GM12878 (cell line): ENCODE measurements at regions not wholly inside any gene's neighbourhood (a gene's known extent, or its start where the extent isn't known, plus 50 kb on each side); places are given as distances from the start of the nearest gene placed in this dataset.

Experiments
- ATAC-seq: fragments of 200-7000 bp; cut with Tn5 transposase; 3 replicates; pipeline ENCODE4 v1.9.1; 2020; ENCODE audit warnings: mild to moderate bottlenecking, moderate library complexity
- BruUV-seq: library from RNA; stranded (reverse); fragments of 400-500 nt; replicated peaks from 2 replicates; lab custom pipeline; 2021; lab: Mats Ljungman, UMichigan
- CTCF ChIA-PET: fragments of 300-600 bp; sonication (Branson Sonifier 250); formaldehyde crosslinking; extraction: SDS; loops from one replicate; lab custom pipeline; 2021; ENCODE audit warnings: inconsistent platforms; lab: Yijun Ruan, JAX
- POLR2A ChIA-PET: fragments of 350-600 bp; formaldehyde crosslinking; extraction: SDS; loops from one replicate; lab custom pipeline; 2021; ENCODE audit warnings: inconsistent platforms; lab: Charles Lee
- RAD21 ChIA-PET: fragments of 300-600 bp; sonication (Branson Sonifier 250); formaldehyde crosslinking; loops from one replicate; lab custom pipeline; 2023; ENCODE audit warnings: antibody characterized with exemption; ENCODE audit not compliant: unreplicated experiment; lab: Charles Lee
- SMC1A ChIA-PET: fragments of 300-600 bp; sonication (Branson Sonifier 250); formaldehyde crosslinking; loops from one replicate; lab custom pipeline; 2023; ENCODE audit not compliant: unreplicated experiment, uncharacterized antibody; lab: Charles Lee
- DNase-seq: peaks from one replicate; pipeline ENCODE4 v3.0.0-alpha.2; 2011; ENCODE audit warnings: low read depth, low spot score
- FAIRE-seq: peaks from 3 replicates; lab custom pipeline; 2011; peaks lifted over from hg19 to GRCh38; lab: Jason Lieb, UNC
- H2AFZ ChIP-seq: 2 replicates; pipeline ENCODE4 v1.6.0; 2011; ENCODE audit warnings: low read depth, low read length, control low read depth; ENCODE audit not compliant: control insufficient read depth
- H3K27ac ChIP-seq: 2 replicates; pipeline ENCODE4 v1.5.1; 2011; ENCODE audit warnings: control low read depth; ENCODE audit not compliant: control insufficient read depth, insufficient read depth
- H3K27me3 ChIP-seq, 2 experiments: replicated peaks in 1 of 2; 2 replicates each; pipeline versions ENCODE4 v1.6.0 to v1.6.1; 2011; ENCODE audit warnings: low read length in 1 of 2; ENCODE audit not compliant: control insufficient read depth in 2 of 2, insufficient read depth in 2 of 2
- H3K36me3 ChIP-seq, 2 experiments: 2 replicates each; pipeline ENCODE4 v1.5.1; 2011; ENCODE audit warnings: low read length in 1 of 2; ENCODE audit not compliant: control insufficient read depth in 2 of 2, insufficient read depth in 2 of 2
- H3K4me1 ChIP-seq: 2 replicates; pipeline ENCODE4 v1.6.1; 2011; ENCODE audit warnings: mild to moderate bottlenecking, low read length, moderate library complexity, mixed read lengths; ENCODE audit not compliant: control insufficient read depth, insufficient read depth
- H3K4me2 ChIP-seq: 2 replicates; pipeline ENCODE4 v1.6.0; 2011; ENCODE audit warnings: control low read depth; ENCODE audit not compliant: control insufficient read depth, insufficient read depth
- H3K4me3 ChIP-seq: fragments of 200-600 bp; sonication (generic); 2 replicates; pipeline ENCODE4 v1.5.1; 2016
- H3K79me2 ChIP-seq: 2 replicates; pipeline ENCODE4 v1.6.0; 2011; ENCODE audit warnings: low read length; ENCODE audit not compliant: control insufficient read depth, insufficient read depth
- H3K9ac ChIP-seq: 2 replicates; pipeline ENCODE4 v1.8.0; 2011; ENCODE audit warnings: low read length, control low read depth, mixed read lengths; ENCODE audit not compliant: control insufficient read depth, insufficient read depth
- H3K9me3 ChIP-seq: replicated peaks from 3 replicates; pipeline ENCODE4 v1.5.1; 2011; ENCODE audit warnings: mild to moderate bottlenecking, low read length; ENCODE audit not compliant: control insufficient read depth, insufficient read depth
- H4K20me1 ChIP-seq: 2 replicates; pipeline ENCODE4 v1.6.0; 2011; ENCODE audit not compliant: control insufficient read depth, insufficient read depth
- EZH2 ChIP-seq: IDR thresholded peaks from 2 replicates; pipeline ENCODE4 v1.6.1; 2012; ENCODE audit warnings: low read depth, mild to moderate bottlenecking, control low read depth, inconsistent platforms, low read length, borderline replicate concordance; ENCODE audit not compliant: control insufficient read depth
- IRF4 ChIP-seq: IDR thresholded peaks from 2 replicates; pipeline ENCODE4 v1.6.1; 2011; ENCODE audit warnings: low read depth, low read length
- NR2F1 ChIP-seq: fragments of 450-650 bp; conservative IDR thresholded peaks from 2 replicates; pipeline ENCODE4 v1.6.1; 2017; ENCODE audit warnings: mild to moderate bottlenecking
- POLR2AphosphoS2 ChIP-seq: IDR thresholded peaks from 2 replicates; pipeline ENCODE4 v1.6.1; 2011; ENCODE audit warnings: low read depth, mild to moderate bottlenecking, low read length, improper control_type of control experiment, moderate library complexity
- RELB ChIP-seq: fragments of 450-650 bp; IDR thresholded peaks from 2 replicates; pipeline ENCODE4 v1.6.1; 2017; ENCODE audit warnings: low read depth, mild to moderate bottlenecking, moderate library complexity
- SMAD5 ChIP-seq: IDR thresholded peaks from 2 replicates; pipeline ENCODE4 v1.6.1; 2016; ENCODE audit warnings: antibody characterized with exemption, low read depth
- SMC3 ChIP-seq: IDR thresholded peaks from 2 replicates; pipeline ENCODE4 v1.6.1; 2011; ENCODE audit warnings: low read length, improper control_type of control experiment, borderline replicate concordance
- SUPT20H ChIP-seq: IDR thresholded peaks from 2 replicates; pipeline ENCODE4 v1.6.1; 2011; ENCODE audit warnings: low read depth, mild to moderate bottlenecking, low read length, moderate library complexity, borderline replicate concordance; ENCODE audit not compliant: control insufficient read depth
- TARDBP ChIP-seq: IDR thresholded peaks from 2 replicates; pipeline ENCODE4 v1.6.1; 2016; ENCODE audit warnings: borderline replicate concordance
- ZZZ3 ChIP-seq: IDR thresholded peaks from 2 replicates; pipeline ENCODE4 v1.6.1; 2011; ENCODE audit warnings: low read depth; ENCODE audit not compliant: control insufficient read depth, insufficient read length
- WGBS: methylation state at CpG from one replicate; pipeline ENCODE4 v1.1.6; 2016; ENCODE audit warnings: low lambda C conversion rate; ENCODE audit not compliant: insufficient replicate concordance, insufficient coverage; ENCODE audit errors: missing lambda C conversion rate; 5-methylcytosine and 5-hydroxymethylcytosine counted together
- in situ Hi-C: fragments of 300-500 bp; cut with MboI; formaldehyde crosslinking; loops from 9 replicates; pipeline ENCODE4 v1.14.3; 2018; ENCODE audit warnings: mixed read lengths
- intact Hi-C: fragments of 100-400 bp; cut with micrococcal nuclease; formaldehyde crosslinking; loops from one replicate; pipeline ENCODE4 v1.14.2; 2022; ENCODE audit not compliant: unreplicated experiment
- TF ChIP-seq, protein P1 (sequence below): IDR thresholded peaks from 2 replicates; pipeline ENCODE4 v1.6.1; 2012; ENCODE audit warnings: improper control_type of control experiment, low read depth, low read length; ENCODE audit not compliant: insufficient replicate concordance

DNA sequence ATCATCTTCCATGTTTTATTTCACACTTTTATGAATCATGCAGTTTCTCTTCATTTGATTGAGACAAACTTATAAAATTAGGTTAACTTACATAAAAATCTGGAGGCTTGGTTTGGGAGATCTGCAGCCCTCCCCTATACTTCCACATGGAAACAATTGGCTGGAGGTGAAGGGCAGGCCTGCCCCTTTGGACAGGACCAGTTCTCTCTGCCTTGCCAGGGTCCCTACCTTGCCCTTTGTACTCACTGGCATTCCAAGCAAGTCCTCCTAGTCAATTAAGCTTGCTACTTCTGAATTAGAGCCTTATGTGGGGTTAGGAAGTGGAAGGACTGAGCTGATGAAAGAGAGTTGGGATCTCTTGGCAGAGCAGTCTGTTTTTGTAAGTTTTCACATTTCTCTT lies 257.3 kb downstream of the GAS1 start:
- H3K27ac ChIP-seq, result no peak overlapping the region
- no peak for FAIRE-seq
- intact Hi-C loops, result no loop called here
- H2AFZ ChIP-seq, result no peak overlapping the region
- no peaks in the 10 kb centered on the region for H4K20me1 ChIP-seq
- no peak overlapping the region for H3K4me2 ChIP-seq
- H3K4me1 ChIP-seq, result no peaks in the 10 kb centered on the region
- no peak for ATAC-seq
- no peak for DNase-seq
- RAD21 ChIA-PET, result no interaction called here
- no peaks in the 10 kb centered on the region for H3K79me2 ChIP-seq
- no TSS peak for BruUV-seq
- SMC1A ChIA-PET, result no interaction called here
- no peak overlapping the region for H3K4me3 ChIP-seq
- POLR2A ChIA-PET, result no interaction called here
- CTCF ChIA-PET, result interaction anchor here (0.6 kb wide), 1 partner anchor 1035 kb away, joined by 3 read pairs; no protein-coding TSS in a partner anchor
- H3K27me3 ChIP-seq, result peaks cover 0 to 2% of the 10 kb centered on the region in 2 experiments; a peak in 1 of 4 replicates
- TF ChIP-seq POLR2AphosphoS2 (no peak), RELB (no peak), ZZZ3 (no peak), SMC3 (no peak), TARDBP (no peak)
- in situ Hi-C loops, result no loop called here
- H3K9me3 ChIP-seq, result no peaks in the 10 kb centered on the region
- no peaks in the 10 kb centered on the region for H3K36me3 ChIP-seq
- H3K9ac ChIP-seq, result no peak overlapping the region

DNA sequence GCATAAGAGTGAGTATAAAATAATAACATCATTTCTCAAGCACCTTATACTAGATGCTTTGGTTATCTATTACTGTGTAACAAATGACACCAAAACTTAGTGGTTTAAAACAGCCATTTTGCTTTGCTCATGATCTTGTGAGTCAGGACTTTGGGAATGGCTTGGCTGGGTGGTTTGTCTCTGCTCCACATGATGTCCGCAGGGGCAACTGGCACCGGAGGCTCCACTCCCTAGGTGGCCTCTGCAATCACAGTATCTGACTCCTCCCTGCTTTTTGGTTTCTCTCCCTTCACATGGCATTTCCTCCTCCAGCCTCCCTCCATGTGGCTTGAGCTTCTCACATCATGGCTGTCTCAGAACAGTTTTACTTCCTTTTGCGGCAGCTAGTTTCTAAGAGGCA lies 259.5 kb downstream of the GAS1 start:
- FAIRE-seq, result no peak
- RAD21 ChIA-PET, result no interaction called here
- Histone ChIP-seq H3K9ac (no peak overlapping the region), H3K4me1 (no peaks in the 10 kb centered on the region), H3K36me3 (no peaks in the 10 kb centered on the region), H3K27ac (no peak overlapping the region), H3K4me3 (no peak overlapping the region), H3K9me3 (no peaks in the 10 kb centered on the region), H4K20me1 (no peaks in the 10 kb centered on the region), H2AFZ (no peak overlapping the region), H3K4me2 (no peak overlapping the region), H3K79me2 (no peaks in the 10 kb centered on the region), H3K27me3 (peaks cover 0 to 2% of the 10 kb centered on the region in 2 experiments; a peak in 1 of 4 replicates)
- ATAC-seq, result no peak
- in situ Hi-C loops, result no loop called here
- intact Hi-C loops, result no loop called here
- 86% methylated on average over 3 of the region's 3 CpGs for WGBS
- CTCF ChIA-PET, result no interaction called here
- POLR2A ChIA-PET, result no interaction called here
- no TSS peak for BruUV-seq
- DNase-seq, result no peak
- SMC1A ChIA-PET, result no interaction called here
- TF ChIP-seq, protein P1, sequence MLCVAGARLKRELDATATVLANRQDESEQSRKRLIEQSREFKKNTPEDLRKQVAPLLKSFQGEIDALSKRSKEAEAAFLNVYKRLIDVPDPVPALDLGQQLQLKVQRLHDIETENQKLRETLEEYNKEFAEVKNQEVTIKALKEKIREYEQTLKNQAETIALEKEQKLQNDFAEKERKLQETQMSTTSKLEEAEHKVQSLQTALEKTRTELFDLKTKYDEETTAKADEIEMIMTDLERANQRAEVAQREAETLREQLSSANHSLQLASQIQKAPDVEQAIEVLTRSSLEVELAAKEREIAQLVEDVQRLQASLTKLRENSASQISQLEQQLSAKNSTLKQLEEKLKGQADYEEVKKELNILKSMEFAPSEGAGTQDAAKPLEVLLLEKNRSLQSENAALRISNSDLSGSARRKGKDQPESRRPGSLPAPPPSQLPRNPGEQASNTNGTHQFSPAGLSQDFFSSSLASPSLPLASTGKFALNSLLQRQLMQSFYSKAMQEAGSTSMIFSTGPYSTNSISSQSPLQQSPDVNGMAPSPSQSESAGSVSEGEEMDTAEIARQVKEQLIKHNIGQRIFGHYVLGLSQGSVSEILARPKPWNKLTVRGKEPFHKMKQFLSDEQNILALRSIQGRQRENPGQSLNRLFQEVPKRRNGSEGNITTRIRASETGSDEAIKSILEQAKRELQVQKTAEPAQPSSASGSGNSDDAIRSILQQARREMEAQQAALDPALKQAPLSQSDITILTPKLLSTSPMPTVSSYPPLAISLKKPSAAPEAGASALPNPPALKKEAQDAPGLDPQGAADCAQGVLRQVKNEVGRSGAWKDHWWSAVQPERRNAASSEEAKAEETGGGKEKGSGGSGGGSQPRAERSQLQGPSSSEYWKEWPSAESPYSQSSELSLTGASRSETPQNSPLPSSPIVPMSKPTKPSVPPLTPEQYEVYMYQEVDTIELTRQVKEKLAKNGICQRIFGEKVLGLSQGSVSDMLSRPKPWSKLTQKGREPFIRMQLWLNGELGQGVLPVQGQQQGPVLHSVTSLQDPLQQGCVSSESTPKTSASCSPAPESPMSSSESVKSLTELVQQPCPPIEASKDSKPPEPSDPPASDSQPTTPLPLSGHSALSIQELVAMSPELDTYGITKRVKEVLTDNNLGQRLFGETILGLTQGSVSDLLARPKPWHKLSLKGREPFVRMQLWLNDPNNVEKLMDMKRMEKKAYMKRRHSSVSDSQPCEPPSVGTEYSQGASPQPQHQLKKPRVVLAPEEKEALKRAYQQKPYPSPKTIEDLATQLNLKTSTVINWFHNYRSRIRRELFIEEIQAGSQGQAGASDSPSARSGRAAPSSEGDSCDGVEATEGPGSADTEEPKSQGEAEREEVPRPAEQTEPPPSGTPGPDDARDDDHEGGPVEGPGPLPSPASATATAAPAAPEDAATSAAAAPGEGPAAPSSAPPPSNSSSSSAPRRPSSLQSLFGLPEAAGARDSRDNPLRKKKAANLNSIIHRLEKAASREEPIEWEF, result no peak
- TF ChIP-seq EZH2, result no peak
- no peak for TF ChIP-seq SUPT20H
- no peak for TF ChIP-seq NR2F1
- no peak for TF ChIP-seq SMAD5
- TF ChIP-seq IRF4, result no peak
